D721Med (cell line): ENCODE measurements at regions not wholly inside any gene's neighbourhood (a gene's known extent, or its start where the extent isn't known, plus 50 kb on each side); places are given as distances from the start of the nearest gene placed in this dataset.

Experiments
- DNase-seq: peaks from one replicate; pipeline ENCODE4 v3.0.0; 2011; ENCODE audit warnings: low spot score; ENCODE audit not compliant: insufficient read length
- FAIRE-seq: peaks from 2 replicates; lab custom pipeline; 2011; peaks lifted over from hg19 to GRCh38; lab: Jason Lieb, UNC
- TF ChIP-seq, protein P1 (sequence below): IDR thresholded peaks from 2 replicates; pipeline ENCODE4 v1.5.1; 2012; ENCODE audit warnings: mild to moderate bottlenecking, control low read depth; ENCODE audit not compliant: insufficient read depth; ENCODE audit errors: missing control alignments

DNA sequence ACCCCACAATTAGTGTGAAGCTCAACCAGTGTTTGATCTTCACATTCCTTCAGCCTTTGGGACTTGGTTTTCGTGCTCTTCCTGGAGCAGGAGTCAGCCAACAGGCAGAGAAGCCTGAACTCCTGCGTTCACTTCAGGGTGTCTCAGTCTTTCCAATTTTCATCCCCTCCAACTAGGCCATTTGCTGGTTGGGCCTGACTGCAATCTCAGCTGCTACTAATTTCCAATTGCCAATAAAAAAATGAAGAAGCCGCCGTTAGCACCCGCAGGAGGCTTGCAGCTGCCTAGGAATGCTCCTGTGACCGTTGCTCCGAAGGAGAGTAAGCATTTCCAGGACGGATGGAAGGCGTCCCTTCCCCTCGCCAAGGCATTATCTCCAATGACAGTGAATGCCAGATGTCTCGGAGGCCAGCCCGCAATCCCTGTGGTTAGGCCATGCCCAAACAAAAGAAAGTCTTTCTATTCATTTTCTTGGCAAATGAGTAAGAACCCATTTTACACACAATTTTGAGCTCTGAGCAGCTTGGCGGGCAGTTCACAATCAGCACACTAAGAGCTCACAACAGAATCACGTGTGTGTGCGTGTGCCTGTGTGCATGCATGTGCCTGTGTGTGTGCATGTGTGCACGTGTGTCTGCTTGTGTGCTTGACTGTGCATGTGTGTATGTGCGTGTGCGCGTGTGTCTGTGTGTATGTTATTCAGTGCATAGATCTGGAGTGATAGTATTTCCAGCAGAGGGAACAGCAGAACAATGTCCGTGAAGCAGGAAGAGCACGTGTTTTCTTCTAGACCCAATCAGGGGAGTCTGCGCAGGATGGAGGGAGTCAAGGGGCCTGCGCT, 301.2 kb downstream of the SMOC2 start:
- DNase-seq = no peak
- no peak for FAIRE-seq
- TF ChIP-seq, protein P1, sequence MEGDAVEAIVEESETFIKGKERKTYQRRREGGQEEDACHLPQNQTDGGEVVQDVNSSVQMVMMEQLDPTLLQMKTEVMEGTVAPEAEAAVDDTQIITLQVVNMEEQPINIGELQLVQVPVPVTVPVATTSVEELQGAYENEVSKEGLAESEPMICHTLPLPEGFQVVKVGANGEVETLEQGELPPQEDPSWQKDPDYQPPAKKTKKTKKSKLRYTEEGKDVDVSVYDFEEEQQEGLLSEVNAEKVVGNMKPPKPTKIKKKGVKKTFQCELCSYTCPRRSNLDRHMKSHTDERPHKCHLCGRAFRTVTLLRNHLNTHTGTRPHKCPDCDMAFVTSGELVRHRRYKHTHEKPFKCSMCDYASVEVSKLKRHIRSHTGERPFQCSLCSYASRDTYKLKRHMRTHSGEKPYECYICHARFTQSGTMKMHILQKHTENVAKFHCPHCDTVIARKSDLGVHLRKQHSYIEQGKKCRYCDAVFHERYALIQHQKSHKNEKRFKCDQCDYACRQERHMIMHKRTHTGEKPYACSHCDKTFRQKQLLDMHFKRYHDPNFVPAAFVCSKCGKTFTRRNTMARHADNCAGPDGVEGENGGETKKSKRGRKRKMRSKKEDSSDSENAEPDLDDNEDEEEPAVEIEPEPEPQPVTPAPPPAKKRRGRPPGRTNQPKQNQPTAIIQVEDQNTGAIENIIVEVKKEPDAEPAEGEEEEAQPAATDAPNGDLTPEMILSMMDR = no peak

DNA sequence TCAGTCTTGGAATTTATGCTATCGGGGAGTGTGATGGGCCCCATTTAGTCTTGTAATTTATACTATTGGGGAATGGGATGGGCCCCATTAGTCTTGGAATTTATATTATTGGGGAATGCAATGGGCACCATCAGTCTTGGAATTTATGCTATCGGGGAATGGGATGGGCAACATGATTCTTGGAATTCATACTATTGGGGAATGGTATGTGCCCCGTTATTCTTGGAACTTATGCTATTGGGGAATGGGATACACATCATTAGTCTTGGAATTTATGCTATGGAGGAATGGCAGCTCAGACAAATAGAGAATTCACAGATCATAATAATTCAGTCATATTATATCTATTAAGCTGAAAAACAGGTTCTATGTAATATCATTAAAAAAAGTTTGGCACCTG, 300.3 kb downstream of the SMOC2 start:
- DNase-seq (no peak), FAIRE-seq (no peak)
- TF ChIP-seq, protein P1 = no peak

DNA sequence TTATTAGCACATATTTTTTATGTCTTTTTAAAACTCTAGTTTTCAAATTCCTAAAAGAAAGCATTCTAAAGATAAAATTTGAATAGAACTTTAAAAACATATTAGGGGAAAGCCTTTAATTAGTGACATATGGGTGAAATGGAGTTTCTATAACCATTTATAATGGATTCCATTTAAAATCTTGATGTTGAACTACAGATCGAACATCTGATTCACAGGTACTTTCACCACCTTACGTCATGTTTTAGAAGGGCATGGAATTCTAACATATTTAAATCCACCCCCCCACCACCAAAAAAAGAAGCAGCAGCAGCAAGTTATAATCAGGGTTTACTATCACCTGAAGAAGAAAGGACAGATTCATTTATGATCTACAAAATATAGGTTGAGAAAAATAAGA, 298.4 kb downstream of the SMOC2 start:
- TF ChIP-seq, protein P1 = no peak
- DNase-seq = no peak
- FAIRE-seq = no peak

DNA sequence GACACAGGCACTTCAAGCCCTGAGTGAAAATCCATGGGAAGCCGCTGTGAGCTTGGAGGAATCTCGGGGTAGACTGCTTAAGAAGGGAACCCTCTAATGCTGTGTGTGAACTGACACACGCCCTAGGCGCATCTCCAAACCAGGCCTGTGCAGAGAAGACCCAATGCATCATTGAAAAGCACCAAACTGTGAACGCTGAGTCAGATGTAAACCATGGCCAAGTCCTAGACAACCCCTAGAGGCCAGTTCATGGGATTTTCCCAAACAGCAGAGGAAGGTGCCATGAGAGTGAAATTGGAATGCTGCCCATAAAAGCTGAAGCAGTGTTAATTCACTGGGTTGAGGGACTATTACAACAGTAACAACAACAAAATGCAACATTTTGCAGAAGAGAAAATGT, 296.5 kb downstream of the SMOC2 start:
- TF ChIP-seq, protein P1 = no peak

DNA sequence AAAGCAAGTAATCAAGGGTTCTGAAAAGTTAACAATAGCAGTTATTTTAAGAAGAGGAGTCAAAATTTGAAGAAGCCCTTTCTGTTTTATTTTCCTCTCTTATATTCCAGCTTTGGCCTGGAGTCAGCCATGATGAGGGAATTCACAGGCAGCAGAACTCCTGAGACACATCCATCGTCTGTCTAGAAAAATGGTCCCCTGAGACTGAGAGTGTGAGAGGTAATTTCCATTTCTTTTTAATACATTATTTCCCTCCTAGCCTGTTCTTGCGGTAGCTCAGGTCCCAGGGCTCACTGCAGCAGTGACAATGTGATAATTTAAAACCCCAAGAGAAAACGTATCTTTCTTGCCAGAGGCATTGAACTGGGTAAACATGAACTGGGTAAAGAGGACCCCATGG, 296.0 kb downstream of the SMOC2 start:
- DNase-seq (no peak), FAIRE-seq (no peak)
- TF ChIP-seq, protein P1 = no peak

More for the DNA sequence above, 296.5 kb downstream of the SMOC2 start:
- FAIRE-seq = no peak
- DNase-seq = no peak

DNA sequence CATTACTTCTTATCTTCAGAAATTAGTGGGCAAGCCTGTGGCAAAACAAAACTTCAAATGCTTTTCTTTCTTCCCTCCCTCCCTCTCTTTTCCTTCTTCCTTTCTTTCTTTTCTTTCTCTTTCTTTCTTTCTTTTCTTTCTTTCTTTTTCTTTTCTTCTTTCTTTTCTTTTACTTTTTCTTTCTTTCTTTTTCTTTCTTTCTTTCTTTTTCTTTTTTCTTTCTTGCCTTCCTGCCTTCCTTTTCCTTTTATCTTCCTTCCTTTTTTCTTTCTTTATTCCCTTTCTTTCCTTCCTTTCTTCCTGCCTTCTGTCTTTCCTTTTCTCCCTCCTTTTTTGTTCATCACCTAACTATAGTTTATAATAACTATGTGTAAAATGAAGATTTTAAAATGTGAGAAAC, 295.1 kb downstream of the SMOC2 start:
- DNase-seq (no peak), FAIRE-seq (no peak)
- TF ChIP-seq, protein P1 = no peak

DNA sequence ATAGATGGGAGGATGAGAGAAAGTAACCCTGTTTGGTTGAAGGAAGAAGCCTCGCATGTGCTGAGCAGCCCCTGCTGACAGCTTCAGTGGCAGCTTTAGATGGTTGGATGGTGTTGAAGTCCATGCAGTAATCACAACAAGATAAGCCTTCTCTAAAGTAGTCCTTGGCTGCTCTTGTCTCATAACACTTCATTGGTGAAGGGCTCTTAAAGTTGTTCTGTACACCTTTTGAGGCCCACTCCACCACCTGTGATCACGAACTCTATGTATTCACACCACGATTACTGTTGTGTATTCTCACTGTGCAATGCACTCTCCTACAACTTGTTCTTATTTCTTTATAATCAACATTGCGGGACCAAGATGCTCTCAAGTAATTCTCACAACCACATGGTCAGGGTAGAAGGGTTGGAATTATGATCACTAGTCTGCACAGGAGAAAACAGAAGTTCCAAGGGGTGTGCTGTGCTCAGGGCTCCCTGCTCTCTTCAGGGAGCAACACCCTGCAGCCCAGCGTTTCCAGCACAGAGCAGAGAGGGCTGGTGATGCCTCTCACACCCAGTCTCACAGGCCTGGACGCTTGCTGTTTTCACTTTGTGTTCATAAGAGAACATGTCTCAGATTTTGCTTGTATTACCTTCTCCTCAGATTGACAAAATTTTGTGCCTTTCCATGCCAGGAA, 294.4 kb downstream of the SMOC2 start:
- TF ChIP-seq, protein P1 = no peak
- FAIRE-seq = no peak

More for the DNA sequence above, 294.4 kb downstream of the SMOC2 start:
- DNase-seq = no peak
